SHP77 (cell line): ENCODE measurements at regions not wholly inside any gene's neighbourhood (a gene's known extent, or its start where the extent isn't known, plus 50 kb on each side); places are given as distances from the start of the nearest gene placed in this dataset.
"Not testable (repeated sequence)": the region's sequence is repeated elsewhere in the genome, so short reads cannot be mapped to it uniquely, and the experiment has no call there.

ENCODE experiments used
- DNase-seq, 2 experiments: peaks; one replicate each; lab custom pipeline; 2025; lab: John Stamatoyannopoulos, UW

DNA sequence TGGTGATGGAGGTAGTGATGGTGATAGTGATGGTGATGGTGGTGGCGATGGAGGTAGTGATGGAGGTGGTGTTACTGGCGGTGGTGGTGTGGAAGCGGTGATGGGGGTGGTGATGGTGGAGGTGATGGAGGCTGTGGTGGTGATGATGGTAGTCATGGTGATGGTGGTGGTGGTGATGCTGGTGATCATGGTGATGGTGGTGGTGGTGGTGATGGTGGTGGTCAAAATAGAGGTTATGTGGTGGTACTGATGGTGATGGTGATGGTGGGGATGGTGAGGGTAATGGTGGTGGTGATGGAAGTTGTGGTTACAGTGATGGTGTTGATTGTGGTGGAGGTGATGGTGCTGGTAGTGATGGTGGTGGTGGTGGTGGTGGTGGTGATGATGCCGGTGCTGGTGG lies 199.2 kb downstream of the IGLL1 start:
- DNase-seq: no peak

- DNase-seq: peak; percentile 21 to 46
Observed at GRCh38 chr22:23380230-23380573, 199.9 kb downstream of the IGLL1 start.

DNA sequence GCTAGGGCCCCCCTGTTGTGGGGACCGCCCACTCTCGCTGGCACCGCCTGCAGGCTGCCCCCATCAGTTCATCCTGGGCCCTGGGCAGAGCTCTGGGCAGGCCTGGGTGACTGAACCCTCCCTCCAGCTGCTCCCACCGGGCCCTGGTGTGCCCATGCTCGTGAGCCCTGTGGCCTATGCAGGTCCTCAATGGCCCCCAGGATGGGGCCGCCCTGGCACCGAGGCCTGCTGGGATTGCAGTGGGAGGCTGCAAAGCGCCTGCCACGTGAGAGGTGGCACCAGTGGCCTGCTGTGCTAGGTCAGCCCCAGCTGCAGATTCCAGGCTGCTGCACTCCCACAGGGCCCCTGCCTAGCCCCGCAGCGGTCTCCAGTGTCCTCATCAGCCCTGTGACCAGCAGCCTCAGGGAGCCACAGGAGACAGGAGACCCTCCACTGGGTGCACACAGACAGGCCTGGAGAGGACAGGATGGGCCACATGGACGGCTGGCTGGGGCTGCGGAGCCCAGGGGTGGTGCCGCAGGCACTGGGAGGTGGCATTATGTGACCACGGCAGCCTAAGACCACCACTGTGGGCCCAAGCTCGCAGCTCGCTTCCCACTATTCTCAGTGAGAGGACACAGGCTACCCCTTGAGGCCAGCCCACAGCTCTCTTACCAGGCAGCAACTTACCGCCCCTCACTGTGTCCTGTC lies 199.4 kb downstream of the BCR start:
- DNase-seq: not testable (repeated sequence)

- DNase-seq: no peak
Observed at GRCh38 chr22:23377767-23378166, 197.5 kb downstream of the BCR start.

DNA sequence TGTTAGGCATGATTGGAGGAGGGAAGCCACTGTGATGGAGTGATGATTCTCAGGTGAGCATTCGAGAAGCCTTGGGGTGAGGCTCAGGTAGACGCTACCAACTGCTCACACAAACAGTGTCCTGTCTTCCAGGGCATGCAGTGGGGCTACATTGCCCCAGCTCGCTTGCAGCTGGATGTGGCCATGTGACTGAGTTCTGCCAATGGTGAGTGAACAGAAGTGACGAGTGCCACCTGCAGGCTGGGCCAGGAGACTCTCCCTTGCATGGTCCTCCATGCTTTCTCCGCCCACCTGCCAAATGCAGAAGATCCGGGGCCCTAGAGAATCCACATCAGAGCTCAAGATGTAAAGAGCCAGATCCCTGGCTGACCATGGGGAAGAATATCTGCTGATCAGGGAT lies 195.9 kb downstream of the BCR start:
- DNase-seq: peak in 1 of 2 experiments; percentile 27

DNA sequence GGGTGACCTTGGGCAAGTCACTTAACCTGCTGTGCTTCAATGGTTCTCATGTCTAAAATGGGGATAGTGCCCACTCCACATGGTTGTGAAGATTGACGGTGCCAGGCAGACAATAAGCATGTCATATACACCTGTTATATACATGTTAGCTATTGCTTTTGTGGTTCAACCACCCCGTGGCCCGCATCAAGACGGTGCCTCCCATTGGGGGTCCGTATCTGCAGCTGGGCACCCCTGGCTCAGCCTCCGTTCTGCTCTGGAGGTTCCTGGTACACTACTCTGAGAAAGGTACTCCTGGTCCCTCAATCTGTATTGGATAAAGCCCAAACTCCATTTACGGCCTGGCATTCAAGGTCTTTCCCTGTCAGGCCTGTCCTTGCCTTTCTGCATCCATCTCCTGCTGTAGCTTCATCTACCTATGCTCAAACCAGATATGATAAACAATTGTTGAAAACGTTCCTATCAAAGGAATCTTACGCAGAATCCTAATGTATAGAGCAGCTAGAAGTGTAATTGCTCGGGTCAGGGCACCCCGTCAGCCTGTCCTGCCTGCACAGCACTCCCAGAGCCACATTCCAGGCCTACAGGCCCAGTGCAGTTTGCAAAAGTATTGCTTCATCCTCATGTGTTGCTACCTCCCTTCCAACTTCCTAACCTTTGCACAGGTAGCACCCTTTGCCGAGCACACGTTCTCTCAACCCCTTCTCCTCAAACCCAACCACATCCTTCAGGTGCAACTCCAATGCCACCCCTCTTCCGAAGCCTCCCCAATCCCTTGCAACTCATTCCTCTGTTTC lies 194.9 kb downstream of the BCR start:
- no peak for DNase-seq

- DNase-seq: no peak
Observed at GRCh38 chr22:23373601-23374000, 193.3 kb downstream of the BCR start.

GRCh38 chr22:23370251-23370650 lies 189.9 kb downstream of the BCR start:
- no peak for DNase-seq

DNA sequence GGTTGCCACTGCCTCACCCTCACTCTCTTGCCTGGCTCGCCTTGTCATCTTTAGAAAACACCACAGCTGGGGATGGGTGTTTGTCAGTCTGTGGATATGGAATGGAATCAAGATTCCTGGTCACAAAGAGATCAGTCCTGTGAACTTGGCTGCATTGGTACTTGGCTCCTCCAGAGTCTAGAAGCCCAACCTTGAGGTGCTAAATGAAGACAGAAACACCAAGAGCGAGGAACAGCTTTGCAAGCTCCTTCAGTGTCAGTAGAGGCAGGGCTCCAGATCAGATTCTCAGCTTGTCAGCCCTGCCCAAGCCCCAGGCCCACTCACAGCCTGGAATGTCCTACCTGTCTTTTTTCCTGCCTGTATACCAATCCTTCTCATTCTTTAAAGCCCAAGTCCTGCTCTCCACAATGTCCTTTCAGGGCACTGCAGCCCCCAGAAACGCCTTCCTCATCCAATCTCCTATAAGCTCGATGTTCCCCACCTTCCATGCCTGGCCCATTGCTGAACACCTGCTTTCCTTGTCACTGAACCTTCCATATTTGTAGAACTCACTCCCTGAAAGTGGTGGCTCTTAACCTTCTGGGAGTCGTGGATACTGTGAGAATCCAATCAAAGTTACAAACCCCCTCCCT lies 188.9 kb downstream of the BCR start:
- no peak for DNase-seq
